NCI-H2227 (cell line): ENCODE measurements at regions not wholly inside any gene's neighbourhood (a gene's known extent, or its start where the extent isn't known, plus 50 kb on each side); places are given as distances from the start of the nearest gene placed in this dataset.

Source experiments
- DNase-seq: peaks from one replicate; lab custom pipeline; 2025; ENCODE audit not compliant: unreplicated experiment; lab: John Stamatoyannopoulos, UW

GRCh38 chr9:130780865-130781504, 54.1 kb upstream of the ABL1 start:
- DNase-seq, result no peak

DNA sequence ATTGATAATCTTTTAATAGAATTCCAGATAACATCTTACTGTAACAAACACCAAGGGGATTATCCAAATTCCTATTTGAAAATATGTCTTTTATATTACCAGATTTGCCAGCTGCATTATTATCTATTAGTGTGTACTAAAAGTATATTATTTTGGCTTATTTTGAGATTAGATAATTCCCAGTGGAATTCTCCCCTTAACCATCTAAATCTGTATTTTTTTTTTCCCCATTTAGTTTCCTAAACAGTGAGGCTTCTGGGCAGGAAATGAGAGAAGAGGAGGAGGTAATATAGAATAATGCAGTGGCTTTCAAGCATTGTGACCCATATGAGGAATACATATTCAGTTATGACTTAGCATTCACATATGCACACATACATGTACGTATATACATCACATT, 53.5 kb upstream of the ABL1 start:
- DNase-seq, result no peak

DNA sequence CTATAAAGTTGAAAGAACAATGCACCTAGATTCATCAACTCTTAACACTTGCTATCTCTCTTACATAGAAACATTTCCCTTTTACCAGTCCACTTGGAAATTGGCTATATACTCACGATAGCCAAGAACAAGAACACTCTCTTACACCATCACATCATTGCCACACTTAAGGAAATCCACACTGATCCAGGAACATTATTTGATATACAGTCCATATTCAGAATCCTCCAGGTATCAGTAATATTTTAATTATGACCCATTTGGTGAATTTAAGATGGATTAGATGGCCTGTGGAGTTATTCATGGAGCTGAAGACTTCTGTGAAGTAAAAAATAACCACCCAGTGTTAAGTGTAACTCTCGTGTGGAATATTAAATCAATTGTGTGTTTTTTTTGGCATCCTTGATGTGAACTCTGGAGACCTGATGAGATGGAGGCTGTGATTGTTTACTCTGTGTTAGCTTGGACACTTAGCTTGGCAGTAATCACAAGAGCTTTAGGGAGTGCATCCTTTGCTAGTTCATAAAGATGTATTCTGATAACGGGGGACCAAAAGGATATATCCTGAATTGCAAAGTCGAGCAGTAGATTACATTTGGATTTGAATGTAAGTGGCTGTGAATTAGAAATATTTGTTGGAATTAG, 52.0 kb upstream of the ABL1 start:
- DNase-seq, result no peak

GRCh38 chr9:130785053-130785452, 50.0 kb upstream of the ABL1 start:
- no peak for DNase-seq
